ENCODE measurements at regions not wholly inside any gene's neighbourhood (a gene's known extent, or its start where the extent isn't known, plus 50 kb on each side); places are given as distances from the start of the nearest gene placed in this dataset.

DNA sequence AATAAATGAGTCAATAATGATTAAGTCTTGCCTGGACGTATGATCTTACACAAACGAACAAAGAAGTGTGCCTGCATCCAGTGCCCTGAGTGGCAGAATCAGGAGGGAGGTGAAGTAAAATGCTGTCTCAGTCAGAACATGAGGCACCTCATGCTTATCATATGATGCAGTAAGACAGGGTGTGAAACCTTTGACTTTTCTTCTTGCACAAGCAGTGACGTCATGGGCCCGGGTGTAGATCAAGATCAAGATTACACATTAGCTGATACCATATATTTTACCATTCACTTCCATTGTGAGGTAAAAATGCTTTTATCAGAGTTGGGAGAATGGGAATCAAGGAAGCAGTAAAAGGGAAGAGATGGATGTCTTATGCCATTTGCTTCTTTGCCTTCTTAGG is 291.6 kb upstream of the PLSCR5 start:
- no peak for FAIRE-seq

- FAIRE-seq = no peak
Measured at GRCh38 chr3:146895026-146895749, 290.0 kb upstream of the PLSCR5 start.

DNA sequence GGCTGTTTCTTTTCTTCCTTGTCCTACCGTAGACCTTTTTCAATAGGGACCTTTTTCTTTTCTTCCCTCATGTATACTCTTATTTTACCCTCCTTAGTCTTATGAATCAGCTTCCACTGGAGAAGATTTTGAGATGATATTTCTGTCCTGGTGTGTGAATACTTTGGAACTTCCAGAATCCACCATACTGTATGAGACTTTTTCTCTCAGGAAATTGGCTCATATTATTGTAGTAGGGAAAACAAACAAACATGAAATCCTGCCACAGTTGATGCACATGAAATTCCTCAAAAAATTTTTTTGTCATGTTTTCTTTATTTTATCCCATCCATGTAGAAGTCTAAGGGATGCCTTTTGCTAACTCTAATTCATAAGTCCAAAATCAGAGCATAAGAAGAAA is 289.3 kb upstream of the PLSCR5 start:
- FAIRE-seq = no peak

DNA sequence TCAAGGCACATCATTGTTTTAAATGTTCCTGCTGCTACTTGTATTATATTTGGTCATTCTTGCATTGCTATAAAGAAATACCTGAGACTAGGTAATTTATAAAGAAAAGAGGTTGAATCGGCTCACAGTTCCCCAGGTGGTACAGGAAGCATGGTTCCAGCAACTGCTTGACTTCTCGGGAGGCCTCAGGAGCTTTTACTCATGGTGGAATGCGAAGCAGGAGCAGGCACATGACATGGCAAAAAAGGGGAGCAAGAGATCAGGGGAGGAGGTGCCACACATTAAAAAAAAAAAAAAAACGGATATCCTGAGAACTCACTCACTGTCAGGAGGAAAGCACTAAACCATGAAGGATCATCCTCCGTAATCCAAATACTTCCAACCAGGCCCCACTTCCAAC is 286.9 kb upstream of the PLSCR5 start:
- no peak for FAIRE-seq

GRCh38 chr3:146889626-146890025 is 284.5 kb upstream of the PLSCR5 start:
- FAIRE-seq = no peak

DNA sequence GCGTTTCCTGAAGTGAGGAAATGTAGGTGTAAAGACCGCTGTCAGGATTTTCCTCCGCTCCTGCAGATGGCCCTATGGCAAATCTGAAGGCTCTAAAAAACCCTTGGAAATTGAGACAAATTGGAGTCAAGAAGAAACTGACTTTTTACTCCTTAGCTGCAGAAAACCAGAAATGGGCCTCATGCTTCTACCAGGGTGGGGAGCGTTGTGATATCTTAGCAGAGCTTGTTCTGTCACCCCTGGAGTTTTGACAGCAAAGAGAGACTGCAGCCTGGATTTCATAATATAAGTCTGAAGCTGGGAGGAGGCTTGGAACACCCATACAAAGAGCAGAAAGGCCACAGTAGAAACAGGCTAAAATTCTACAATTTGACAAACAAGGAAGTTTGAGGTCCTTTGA is 283.0 kb upstream of the PLSCR5 start:
- no peak for FAIRE-seq

DNA sequence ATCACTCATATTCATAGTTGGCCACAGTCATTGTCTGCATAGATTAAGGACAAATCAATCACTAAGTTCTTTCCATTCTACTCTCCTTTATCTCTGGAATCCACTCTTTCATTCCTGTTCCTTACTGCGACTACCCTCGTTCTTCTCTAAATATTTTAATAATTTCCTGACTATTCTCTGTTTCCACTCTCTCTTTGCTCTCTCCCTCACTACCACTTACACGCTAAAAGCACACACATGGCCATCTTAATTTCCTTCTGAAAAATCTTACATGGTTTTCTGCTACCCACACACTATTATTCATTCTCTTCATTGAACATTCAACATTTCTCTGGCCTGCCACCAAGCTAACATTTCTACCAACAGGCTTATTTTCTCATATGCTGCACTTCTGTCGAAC is 279.6 kb upstream of the PLSCR5 start:
- no peak for FAIRE-seq

DNA sequence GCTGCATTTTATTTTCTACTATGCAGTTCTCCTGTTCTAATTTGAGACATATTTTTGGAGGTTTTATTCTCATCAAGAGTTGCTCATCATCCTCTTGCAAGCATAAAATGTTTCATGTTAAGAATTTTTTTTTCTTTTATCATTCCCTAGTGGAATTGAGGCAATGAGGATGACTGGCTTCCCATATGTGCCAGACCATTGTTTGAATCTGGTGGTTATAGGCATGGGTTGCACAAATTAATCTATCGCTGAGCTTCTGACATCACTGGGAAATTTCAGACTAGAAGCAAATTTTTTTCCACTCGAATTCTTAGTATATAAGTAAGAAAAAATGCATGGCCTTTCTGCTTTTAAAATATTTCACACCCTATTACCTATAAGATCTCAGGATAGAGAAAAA is 279.1 kb upstream of the PLSCR5 start:
- no peak for FAIRE-seq

DNA sequence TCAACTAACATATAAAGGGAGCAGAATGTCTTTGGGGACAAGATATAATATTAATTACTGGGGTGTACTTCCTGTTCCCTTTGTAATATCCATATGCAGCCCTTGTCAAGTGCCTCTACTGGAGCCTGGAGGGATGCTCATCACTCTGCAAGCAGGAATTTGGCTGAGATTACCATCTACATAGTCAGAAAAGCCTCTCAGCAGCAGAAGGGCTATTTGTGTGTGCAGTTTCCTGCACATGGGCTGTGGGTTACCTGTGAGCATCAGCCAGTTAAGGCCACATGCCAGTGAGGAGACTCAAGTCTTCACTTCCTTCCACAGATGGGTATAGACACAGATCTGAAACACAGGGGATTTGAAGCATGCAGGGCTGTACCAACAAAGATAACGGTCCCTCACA is 278.1 kb upstream of the PLSCR5 start:
- FAIRE-seq = no peak

DNA sequence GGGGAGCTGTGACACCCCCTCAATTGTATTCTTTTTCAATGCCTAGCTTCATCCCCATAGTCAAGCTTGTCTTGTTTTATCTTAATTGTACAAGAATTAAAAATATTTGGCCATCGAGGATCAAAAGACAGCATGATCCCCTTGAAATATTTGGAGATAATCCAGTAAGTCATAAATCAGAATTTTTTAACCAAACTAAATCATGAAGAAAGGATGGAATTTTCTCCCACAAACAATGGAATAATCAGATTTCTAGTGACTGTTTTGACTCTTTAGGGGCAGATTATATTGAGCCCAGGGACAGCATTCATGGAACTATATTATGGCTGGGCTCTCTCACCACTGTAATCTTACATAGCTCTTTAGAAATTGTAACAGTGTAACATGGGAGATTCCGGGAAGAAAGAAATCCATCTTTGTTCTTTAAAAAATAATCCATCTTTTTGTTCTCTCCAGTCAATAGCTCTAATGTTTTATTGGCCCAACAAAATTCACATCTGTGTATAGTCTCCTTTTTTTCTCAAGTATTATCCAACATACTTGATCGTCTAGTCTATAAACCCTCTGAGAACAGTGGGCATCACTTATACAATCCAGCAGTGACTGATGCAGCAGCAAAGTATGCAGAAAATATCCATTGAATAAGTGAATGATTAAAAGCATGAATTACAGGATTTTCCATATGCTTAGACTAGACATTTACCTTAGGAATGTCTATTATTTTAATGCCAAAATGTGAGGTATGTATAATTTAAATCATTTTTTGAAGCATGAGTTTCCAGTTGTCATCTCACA is 277.0 kb upstream of the PLSCR5 start:
- FAIRE-seq = no peak

GRCh38 chr3:146881356-146881755 is 276.2 kb upstream of the PLSCR5 start:
- no peak for FAIRE-seq

DNA sequence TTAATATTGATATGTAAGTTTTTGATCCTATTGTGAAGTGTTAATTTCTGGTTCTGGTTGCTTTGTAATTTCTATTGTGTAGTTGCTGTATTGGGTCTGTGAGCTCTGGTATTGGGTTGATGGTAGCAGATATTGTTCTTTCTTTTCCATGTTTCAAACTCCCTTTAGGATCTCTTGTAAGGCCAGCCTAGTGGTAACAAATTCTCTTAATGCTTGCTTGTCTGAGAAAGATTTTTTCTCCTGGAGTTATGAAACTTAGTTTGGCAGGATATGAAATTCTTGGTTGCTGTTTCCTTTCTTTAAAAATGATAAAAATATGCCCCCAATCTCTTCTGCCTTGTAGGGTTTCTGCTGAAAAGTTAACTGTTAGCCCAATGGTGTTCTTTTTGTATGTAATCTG is 268.6 kb upstream of the PLSCR5 start:
- FAIRE-seq = no peak

- FAIRE-seq = no peak
Measured at GRCh38 chr3:146865175-146865755, 260.1 kb upstream of the PLSCR5 start.

- no peak for FAIRE-seq
Measured at GRCh38 chr3:146861262-146861661, 256.1 kb upstream of the PLSCR5 start.

GRCh38 chr3:146854523-146854922 is 249.4 kb upstream of the PLSCR5 start:
- no peak for FAIRE-seq

GRCh38 chr3:146851665-146852064 is 246.5 kb upstream of the PLSCR5 start:
- no peak for FAIRE-seq

DNA sequence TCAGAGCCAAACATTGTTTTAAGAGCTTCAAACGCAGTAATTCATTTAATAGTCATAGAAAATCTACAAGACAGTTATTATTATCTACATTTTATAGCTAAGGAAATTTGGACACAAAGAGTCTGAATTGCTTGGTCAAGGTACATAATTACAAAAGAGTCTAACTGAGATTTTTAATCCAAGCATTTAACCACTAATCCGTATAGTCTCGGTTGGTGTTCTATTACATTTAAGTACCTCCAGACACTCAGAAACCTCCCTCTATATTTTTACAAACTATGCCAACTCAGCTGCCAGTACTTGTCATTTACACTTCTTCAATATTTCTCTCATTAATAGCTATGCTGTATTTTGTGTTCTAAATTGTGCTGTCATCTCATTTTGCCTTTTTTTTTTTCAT is 240.2 kb upstream of the PLSCR5 start:
- FAIRE-seq = no peak

GRCh38 chr3:146843476-146843875 is 238.3 kb upstream of the PLSCR5 start:
- FAIRE-seq = no peak

GRCh38 chr3:146839727-146840375 is 234.7 kb upstream of the PLSCR5 start:
- no peak for FAIRE-seq

GRCh38 chr3:146838221-146838620 is 233.1 kb upstream of the PLSCR5 start:
- FAIRE-seq = no peak

DNA sequence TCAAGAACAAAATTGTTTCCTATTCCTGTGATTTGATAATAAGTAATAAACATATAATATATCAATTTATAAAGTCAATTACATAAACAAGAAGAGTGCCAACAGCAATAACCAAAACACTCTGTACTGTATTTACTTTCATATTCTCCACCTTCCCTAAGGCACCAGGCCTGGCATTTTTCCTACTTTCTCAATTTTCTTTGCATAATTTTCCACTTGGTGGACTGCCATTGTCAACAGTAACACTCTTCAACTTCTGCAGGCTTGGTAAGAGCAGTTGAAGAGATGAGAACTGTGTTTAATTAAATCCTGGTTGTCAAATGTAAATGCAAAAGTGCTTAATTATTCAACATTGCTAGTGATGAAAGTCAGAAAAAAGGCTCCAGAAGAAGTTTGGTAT is 229.8 kb upstream of the PLSCR5 start:
- FAIRE-seq = no peak

GRCh38 chr3:146832857-146833458 is 227.8 kb upstream of the PLSCR5 start:
- no peak for FAIRE-seq

GRCh38 chr3:146831659-146832058 is 226.5 kb upstream of the PLSCR5 start:
- FAIRE-seq = peak; percentile 28
